ENCODE measurements at regions not wholly inside any gene's neighbourhood (a gene's known extent, or its start where the extent isn't known, plus 50 kb on each side); places are given as distances from the start of the nearest gene placed in this dataset.
"Not testable (repeated sequence)": the region's sequence is repeated elsewhere in the genome, so short reads cannot be mapped to it uniquely, and the experiment has no call there.

GRCh38 chr2:113570509-113571009, 56.5 kb upstream of the RABL2A start:
- not testable (repeated sequence) for TF ChIP-seq CTCF (IDR thresholded peaks at IDR 0.05; ENCODE audit: low read depth, low read length); POLR2A (IDR thresholded peaks at IDR 0.05; ENCODE audit: extremely low read depth, insufficient read length)
